ENCODE measurements at regions not wholly inside any gene's neighbourhood (a gene's known extent, or its start where the extent isn't known, plus 50 kb on each side); places are given as distances from the start of the nearest gene placed in this dataset.

- TF ChIP-seq HNRNPK (IDR thresholded peaks at IDR 0.05; ENCODE audit: low read depth, low read length, poor library complexity, severe bottlenecking) (no peak), CEBPB (IDR thresholded peaks at IDR 0.05; ENCODE audit: borderline replicate concordance, low read depth, low read length) (peak; percentile 84), ZNF367 (CRISPR knock-in tag; IDR thresholded peaks at IDR 0.05; ENCODE audit: borderline replicate concordance) (no peak), DRAP1 (CRISPR knock-in tag; IDR thresholded peaks at IDR 0.05) (no peak), HDAC2 (CRISPR knock-in tag; IDR thresholded peaks at IDR 0.05) (no peak), ZBTB7B (CRISPR knock-in tag; IDR thresholded peaks at IDR 0.05) (no peak), ZNF672 (CRISPR knock-in tag; IDR thresholded peaks at IDR 0.05) (no peak), NCOA2 (CRISPR knock-in tag; IDR thresholded peaks at IDR 0.05) (no peak), MXI1 (IDR thresholded peaks at IDR 0.05; ENCODE audit: borderline replicate concordance, low read depth, low read length) (peak; percentile 58; the same call in 1 of the 3 replicates), ZNF580 (CRISPR knock-in tag; IDR thresholded peaks at IDR 0.05; ENCODE audit: borderline replicate concordance, low read depth) (no peak), ZNF839 (CRISPR knock-in tag; IDR thresholded peaks at IDR 0.05; ENCODE audit: borderline replicate concordance) (no peak), PATZ1 (CRISPR knock-in tag; IDR thresholded peaks at IDR 0.05) (no peak), TCF7 (IDR thresholded peaks at IDR 0.05; ENCODE audit: low read depth) (no peak), RFX3 (CRISPR knock-in tag; IDR thresholded peaks at IDR 0.05) (peak; percentile 80), NBN (conservative IDR thresholded peaks at IDR 0.05) (no peak), MNT (IDR thresholded peaks at IDR 0.05) (no peak), ZNF777 (CRISPR knock-in tag; IDR thresholded peaks at IDR 0.05) (no peak), NPAS2 (CRISPR knock-in tag; IDR thresholded peaks at IDR 0.05; ENCODE audit: borderline replicate concordance) (no peak), ZNF770 (CRISPR knock-in tag; IDR thresholded peaks at IDR 0.05) (no peak), RFXANK (CRISPR knock-in tag; IDR thresholded peaks at IDR 0.05) (no peak), RFX1 (IDR thresholded peaks at IDR 0.05) (peak; percentile 80), CHCHD3 (CRISPR knock-in tag; IDR thresholded peaks at IDR 0.05) (no peak), ARID3A (IDR thresholded peaks at IDR 0.05; ENCODE audit: low read depth, low read length) (peak; percentile 71; the same call in 1 of the 2 replicates), RFX5 (IDR thresholded peaks at IDR 0.05; ENCODE audit: low read depth, low read length) (no peak), STAT5B (CRISPR knock-in tag; IDR thresholded peaks at IDR 0.05) (no peak)
These were observed 93.4 kb upstream of the MAMLD1 start (continued) for GRCh38 chrX:150269605-150270254.

Measured in HepG2 (cell line).